Right lobe of liver (tissue), 4 donors: ENCODE measurements at regions not wholly inside any gene's neighbourhood (a gene's known extent, or its start where the extent isn't known, plus 50 kb on each side); places are given as distances from the start of the nearest gene placed in this dataset.

ENCODE experiments used
- POLR2A ChIP-seq: fragments of 450-650 bp; IDR thresholded peaks from one replicate; pipeline ENCODE4 v1.6.1; 2017; ENCODE audit warnings: antibody characterized with exemption, mild to moderate bottlenecking
- TF ChIP-seq, protein P1 (sequence below), 4 donors: fragments of 200-600 bp in 3 of 4; fragments of 450-650 bp in 1 of 4; IDR thresholded peaks; one replicate each; pipeline versions ENCODE4 v1.5.1 to v1.8.0; 2016 to 2022; ENCODE audit warnings: antibody characterized with exemption in 4 of 4, mild to moderate bottlenecking in 2 of 4
- donor health status: DM: no; HTN: no; CAD: no.
- donor health status: DM: no; HTN: no; CAD: no.
- donor health status: DM: no; HTN: yes; CAD: no.

GRCh38 chr2:60073201-60073600, 480.3 kb downstream of the BCL11A start:
- no peak for TF ChIP-seq POLR2A
- TF ChIP-seq, protein P1, sequence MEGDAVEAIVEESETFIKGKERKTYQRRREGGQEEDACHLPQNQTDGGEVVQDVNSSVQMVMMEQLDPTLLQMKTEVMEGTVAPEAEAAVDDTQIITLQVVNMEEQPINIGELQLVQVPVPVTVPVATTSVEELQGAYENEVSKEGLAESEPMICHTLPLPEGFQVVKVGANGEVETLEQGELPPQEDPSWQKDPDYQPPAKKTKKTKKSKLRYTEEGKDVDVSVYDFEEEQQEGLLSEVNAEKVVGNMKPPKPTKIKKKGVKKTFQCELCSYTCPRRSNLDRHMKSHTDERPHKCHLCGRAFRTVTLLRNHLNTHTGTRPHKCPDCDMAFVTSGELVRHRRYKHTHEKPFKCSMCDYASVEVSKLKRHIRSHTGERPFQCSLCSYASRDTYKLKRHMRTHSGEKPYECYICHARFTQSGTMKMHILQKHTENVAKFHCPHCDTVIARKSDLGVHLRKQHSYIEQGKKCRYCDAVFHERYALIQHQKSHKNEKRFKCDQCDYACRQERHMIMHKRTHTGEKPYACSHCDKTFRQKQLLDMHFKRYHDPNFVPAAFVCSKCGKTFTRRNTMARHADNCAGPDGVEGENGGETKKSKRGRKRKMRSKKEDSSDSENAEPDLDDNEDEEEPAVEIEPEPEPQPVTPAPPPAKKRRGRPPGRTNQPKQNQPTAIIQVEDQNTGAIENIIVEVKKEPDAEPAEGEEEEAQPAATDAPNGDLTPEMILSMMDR (IDR thresholded peaks at IDR 0.05) = no peak
